ENCODE measurements at regions not wholly inside any gene's neighbourhood (a gene's known extent, or its start where the extent isn't known, plus 50 kb on each side); places are given as distances from the start of the nearest gene placed in this dataset.

GRCh38 chr1:29460041-29460610 lies 223.8 kb downstream of the PTPRU start:
- BruUV-seq (replicated peaks) = no TSS peak
- POLR2A ChIA-PET = interaction anchor here (1.2 kb wide), 1 partner anchor 421 kb away, joined by 4 read pairs; no protein-coding TSS in a partner anchor

More at GRCh38 chr1:29460041-29460610, 223.8 kb downstream of the PTPRU start:
- Histone ChIP-seq H3K9me2 (ENCODE audit: insufficient read depth) (no peaks in the 10 kb centered on the region), H3K79me2 (ENCODE audit: insufficient read depth, low read length) (no peaks in the 10 kb centered on the region), H3K27me3 (ENCODE audit: insufficient read depth, low read length) (peaks cover 8% of the 10 kb centered on the region; the same call in 1 of the 2 replicates), H3K36me3 (ENCODE audit: control insufficient read depth in 1 of 2, insufficient read depth in 2 of 2, low read length in 2 of 2) (no peaks in the 10 kb centered on the region), H3K27ac (ENCODE audit: low read depth, low read length) (no peak overlapping the region), H3K9ac (ENCODE audit: low read length) (no peak overlapping the region), H3K4me2 (ENCODE audit: low read length) (no peak overlapping the region), H4K20me1 (ENCODE audit: insufficient read depth) (no peaks in the 10 kb centered on the region), H3K9me3 (ENCODE audit: control insufficient read depth in 1 of 2, insufficient read depth in 1 of 2, low read depth in 1 of 2, low read length in 2 of 2) (peaks cover 0 to 6% of the 10 kb centered on the region in 2 experiments; a peak in 1 of 4 replicates), H3K4me3 (replicated peaks in 1 of 2; ENCODE audit: low read depth in 1 of 2, low read length in 2 of 2) (no peak overlapping the region), H3K4me1 (ENCODE audit: control insufficient read depth in 1 of 2, insufficient read depth in 2 of 2, low read length in 2 of 2) (no peaks in the 10 kb centered on the region), H2AFZ (ENCODE audit: low read depth, low read length, poor library complexity, severe bottlenecking) (no peak overlapping the region)
- RAD21 ChIA-PET (ENCODE audit: low non-redundant PET in 1 of 2, low total read pairs in 2 of 2, uncharacterized antibody in 2 of 2, unreplicated experiment in 2 of 2) = no interaction called here
- ATAC-seq (no peak), DNase-seq (ENCODE audit: low read depth, low spot score) (no peak)
- CTCF ChIA-PET = no interaction called here
- TF ChIP-seq REST (IDR thresholded peaks at IDR 0.05; ENCODE audit: low read depth) = no peak
- no peak for TF ChIP-seq ELF1 (IDR thresholded peaks at IDR 0.05; ENCODE audit: borderline replicate concordance, low read depth)
- TF ChIP-seq SP1 (IDR thresholded peaks at IDR 0.05; ENCODE audit: low read depth) = no peak
- no peak for TF ChIP-seq SIN3A (IDR thresholded peaks at IDR 0.05; ENCODE audit: low read depth)
- TF ChIP-seq POLR2AphosphoS5 (IDR thresholded peaks at IDR 0.05; ENCODE audit: low read depth, low read length) = no peak
- no peak for TF ChIP-seq YY1 (IDR thresholded peaks at IDR 0.05; ENCODE audit: extremely low read depth, insufficient replicate concordance, low read depth, low read length)
- TF ChIP-seq ZFX (IDR thresholded peaks at IDR 0.05) = no peak
- TF ChIP-seq CEBPB (IDR thresholded peaks at IDR 0.05; ENCODE audit: low read depth) = no peak
- no peak for TF ChIP-seq ZNF274 (IDR thresholded peaks at IDR 0.05; ENCODE audit: low read depth, low read length)
- TF ChIP-seq EZH2phosphoT487 (IDR thresholded peaks at IDR 0.05; ENCODE audit: borderline replicate concordance) = no peak
- no peak for TF ChIP-seq CBX3 (IDR thresholded peaks at IDR 0.05; ENCODE audit: low read depth)
- intact Hi-C loops (cut with micrococcal nuclease) = no loop called here

Measured in HCT116 (cell line).